ENCODE measurements at regions not wholly inside any gene's neighbourhood (a gene's known extent, or its start where the extent isn't known, plus 50 kb on each side); places are given as distances from the start of the nearest gene placed in this dataset.

DNA sequence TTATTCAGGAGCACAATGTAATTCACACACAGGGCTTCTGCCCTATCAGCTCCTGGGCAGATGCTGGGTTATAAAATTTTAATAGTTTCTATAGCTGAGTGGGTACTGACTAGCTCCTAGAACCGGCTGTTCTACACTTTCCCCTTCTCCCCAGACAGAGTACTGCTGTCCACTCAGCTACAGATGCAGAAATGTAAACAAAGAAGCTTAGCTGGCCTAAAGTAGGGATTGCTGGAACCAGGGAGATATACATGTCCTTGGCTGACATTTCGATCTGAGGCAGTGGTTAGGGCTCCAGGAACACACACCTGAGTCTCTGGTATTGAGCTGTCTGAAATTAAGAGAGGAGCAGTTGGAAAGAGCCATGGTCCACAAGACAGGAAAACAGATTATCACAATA, 211.5 kb upstream of the USP24 start:
- CTCF ChIA-PET: interaction anchor here (1.0 to 2.3 kb wide), 4 partner anchors 48 to 1155 kb away, joined by 3 to 11 read pairs (median 4); no protein-coding TSS in a partner anchor

DNA sequence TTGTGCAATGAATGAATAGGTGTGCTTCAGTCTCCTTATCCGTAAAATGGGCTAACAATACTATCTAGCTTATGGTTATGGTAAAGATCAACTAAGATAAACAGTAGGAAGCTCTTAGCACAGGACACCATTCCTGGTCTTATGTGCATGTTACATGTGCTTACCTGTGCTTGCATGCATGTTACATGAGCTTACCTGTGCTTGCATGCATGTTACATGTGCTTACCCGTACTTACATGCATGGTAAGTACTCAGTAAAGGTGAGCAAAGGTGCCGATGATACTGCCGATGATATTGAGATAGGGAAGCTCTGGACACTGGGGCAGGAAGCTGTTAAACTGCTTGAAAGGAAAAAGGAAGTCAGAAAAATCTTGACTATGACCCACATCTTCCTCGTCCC, 211.0 kb upstream of the USP24 start:
- H3K4me3 ChIP-seq (ENCODE audit: low read depth, low read length): no peak overlapping the region
- DNase-seq (ENCODE audit: low read depth, low spot score): no peak
- ChIA-PET POLR2A (no interaction called here), CTCF (interaction anchor here (1.0 to 2.3 kb wide), 3 partner anchors 47 to 142 kb away, joined by 3 to 11 read pairs (median 4); no protein-coding TSS in a partner anchor)
- TF ChIP-seq, protein P1, sequence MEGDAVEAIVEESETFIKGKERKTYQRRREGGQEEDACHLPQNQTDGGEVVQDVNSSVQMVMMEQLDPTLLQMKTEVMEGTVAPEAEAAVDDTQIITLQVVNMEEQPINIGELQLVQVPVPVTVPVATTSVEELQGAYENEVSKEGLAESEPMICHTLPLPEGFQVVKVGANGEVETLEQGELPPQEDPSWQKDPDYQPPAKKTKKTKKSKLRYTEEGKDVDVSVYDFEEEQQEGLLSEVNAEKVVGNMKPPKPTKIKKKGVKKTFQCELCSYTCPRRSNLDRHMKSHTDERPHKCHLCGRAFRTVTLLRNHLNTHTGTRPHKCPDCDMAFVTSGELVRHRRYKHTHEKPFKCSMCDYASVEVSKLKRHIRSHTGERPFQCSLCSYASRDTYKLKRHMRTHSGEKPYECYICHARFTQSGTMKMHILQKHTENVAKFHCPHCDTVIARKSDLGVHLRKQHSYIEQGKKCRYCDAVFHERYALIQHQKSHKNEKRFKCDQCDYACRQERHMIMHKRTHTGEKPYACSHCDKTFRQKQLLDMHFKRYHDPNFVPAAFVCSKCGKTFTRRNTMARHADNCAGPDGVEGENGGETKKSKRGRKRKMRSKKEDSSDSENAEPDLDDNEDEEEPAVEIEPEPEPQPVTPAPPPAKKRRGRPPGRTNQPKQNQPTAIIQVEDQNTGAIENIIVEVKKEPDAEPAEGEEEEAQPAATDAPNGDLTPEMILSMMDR (IDR thresholded peaks at IDR 0.05; ENCODE audit: insufficient read depth, low read length, missing control alignments): no peak

More for the DNA sequence above, 211.5 kb upstream of the USP24 start:
- TF ChIP-seq, protein P1 (IDR thresholded peaks at IDR 0.05; ENCODE audit: insufficient read depth, low read length, missing control alignments): no peak
- H3K4me3 ChIP-seq (ENCODE audit: low read depth, low read length): no peak overlapping the region
- DNase-seq (ENCODE audit: low read depth, low spot score): no peak
- POLR2A ChIA-PET: interaction anchor here (0.6 kb wide), 1 partner anchor 297 kb away, joined by 3 read pairs; no protein-coding TSS in a partner anchor

DNA sequence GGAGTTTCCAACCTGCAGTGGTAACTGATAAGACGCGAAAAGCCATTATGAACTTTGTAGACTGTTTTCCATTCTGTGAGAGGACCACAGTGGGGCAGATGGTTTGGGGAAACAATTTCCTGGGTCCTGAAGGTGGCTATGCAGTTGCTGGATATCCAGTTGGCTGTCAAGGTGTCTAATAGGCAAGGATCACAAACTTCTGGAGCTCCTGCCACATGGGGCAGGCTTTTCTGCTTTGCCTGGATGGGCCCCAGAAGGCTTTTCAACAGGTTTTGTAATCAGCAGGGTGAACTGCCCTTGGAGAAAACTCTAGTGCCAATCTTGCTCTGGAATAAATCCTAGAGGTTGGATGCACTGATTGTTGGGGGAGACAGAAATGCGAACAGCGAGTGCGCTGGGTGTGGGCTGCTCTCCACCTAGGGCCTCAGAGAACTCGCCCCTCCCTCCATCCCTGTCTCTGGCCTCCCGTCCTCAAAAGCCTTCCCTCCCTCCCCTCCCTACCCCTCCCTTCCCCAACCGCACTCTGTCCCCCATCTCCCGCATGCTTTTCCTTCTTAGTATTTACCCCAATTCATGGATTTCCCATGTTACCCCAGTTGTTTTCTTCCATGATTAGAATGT, 210.3 kb upstream of the USP24 start:
- POLR2A ChIA-PET: no interaction called here
- no peak overlapping the region for H3K4me3 ChIP-seq (ENCODE audit: low read depth, low read length)
- CTCF ChIA-PET: interaction anchor here (1.0 to 1.1 kb wide), 2 partner anchors 47 to 141 kb away, joined by 3 to 4 read pairs; no protein-coding TSS in a partner anchor

DNA sequence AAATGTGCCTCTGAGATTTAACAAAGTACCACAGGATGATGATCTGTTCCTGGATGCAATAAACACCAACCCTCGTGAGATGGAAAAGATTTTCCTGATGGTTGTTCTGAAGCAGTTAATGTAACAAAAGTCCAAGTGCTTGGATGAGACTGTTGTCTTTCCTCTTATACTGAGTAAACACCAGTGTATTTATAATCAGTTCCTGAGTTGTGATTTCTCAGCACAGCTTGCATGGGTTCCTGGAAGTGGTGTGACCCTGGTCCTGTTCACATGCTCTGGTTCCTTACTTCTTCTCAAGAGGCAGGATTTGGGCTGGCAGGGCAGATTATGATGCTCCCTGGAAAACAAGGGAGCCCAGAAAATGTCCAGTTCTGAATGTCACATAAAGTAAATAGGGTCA, 208.2 kb upstream of the USP24 start:
- DNase-seq (ENCODE audit: low read depth, low spot score): no peak
- ChIA-PET POLR2A (no interaction called here), CTCF (interaction anchor here (0.9 kb wide), 1 partner anchor 47 kb away, joined by 3 read pairs; no protein-coding TSS in a partner anchor)
- no peak overlapping the region for H3K4me3 ChIP-seq (ENCODE audit: low read depth, low read length)
- TF ChIP-seq, protein P1 (IDR thresholded peaks at IDR 0.05; ENCODE audit: insufficient read depth, low read length, missing control alignments): no peak

More for the DNA sequence above, 210.3 kb upstream of the USP24 start:
- TF ChIP-seq, protein P1 (IDR thresholded peaks at IDR 0.05; ENCODE audit: insufficient read depth, low read length, missing control alignments): no peak
- DNase-seq (ENCODE audit: low read depth, low spot score): no peak

DNA sequence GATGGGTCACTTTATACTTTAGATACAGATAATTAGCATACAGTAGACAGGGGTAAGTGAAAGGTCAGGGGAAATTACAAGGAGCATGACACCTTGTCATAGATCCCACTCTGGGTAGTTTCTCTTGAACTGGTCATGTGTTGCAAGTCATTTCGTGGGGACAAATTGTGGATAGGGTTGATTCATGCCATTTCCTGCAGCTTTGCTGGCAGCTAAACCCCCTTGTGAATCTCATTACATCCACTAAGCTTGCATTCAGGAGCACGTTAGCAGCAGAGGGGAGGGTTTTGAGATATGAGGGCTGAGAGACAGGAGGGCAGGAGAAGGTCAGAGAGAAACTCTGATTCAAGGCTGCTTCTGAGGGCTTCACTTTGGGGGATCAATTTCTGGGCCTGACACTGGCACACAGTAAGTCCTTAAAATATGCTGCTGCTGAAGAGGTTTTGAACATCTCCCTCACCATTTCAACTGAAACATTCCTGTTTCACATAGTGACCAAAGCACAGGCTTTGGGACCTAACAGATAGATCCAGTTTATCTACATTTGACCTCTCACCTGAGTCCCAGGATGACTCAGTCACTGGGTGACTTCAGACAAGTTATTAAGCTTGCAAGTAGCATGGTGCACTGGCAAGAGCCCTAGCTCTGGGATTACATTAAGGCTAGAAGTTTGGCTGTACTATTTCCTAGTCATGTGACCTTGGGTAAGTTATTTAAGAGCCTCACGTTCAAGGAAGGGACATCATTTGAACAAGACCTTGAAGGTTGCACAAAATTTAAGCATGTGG, 206.0 kb upstream of the USP24 start:
- TF ChIP-seq, protein P1 (IDR thresholded peaks at IDR 0.05; ENCODE audit: insufficient read depth, low read length, missing control alignments): no peak
- H3K4me3 ChIP-seq (ENCODE audit: low read depth, low read length): no peak overlapping the region
- ChIA-PET POLR2A (no interaction called here), CTCF (no interaction called here)
- DNase-seq (ENCODE audit: low read depth, low spot score): no peak

DNA sequence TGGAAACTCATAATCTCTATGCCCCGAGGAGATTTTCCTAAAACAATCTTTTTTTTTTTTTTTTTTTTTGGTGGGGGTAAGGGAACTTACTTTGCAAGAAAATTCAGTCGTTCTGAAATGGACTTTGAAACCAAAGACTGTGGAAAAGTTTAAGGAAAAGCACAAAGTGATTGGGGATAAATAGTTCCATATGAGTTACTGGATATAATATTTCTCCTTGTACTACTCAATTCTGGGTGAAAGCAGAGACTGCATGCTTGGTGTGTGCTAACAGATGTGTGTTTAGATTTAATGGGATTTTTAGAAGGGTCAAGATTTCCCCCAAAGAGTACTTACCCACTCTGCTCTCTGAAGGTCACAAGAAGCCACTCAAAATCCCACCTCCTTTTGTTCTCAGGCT, 204.9 kb upstream of the USP24 start:
- CTCF ChIA-PET: no interaction called here
- POLR2A ChIA-PET: no interaction called here
- TF ChIP-seq, protein P1 (IDR thresholded peaks at IDR 0.05; ENCODE audit: insufficient read depth, low read length, missing control alignments): no peak
- no peak for DNase-seq (ENCODE audit: low read depth, low spot score)
- H3K4me3 ChIP-seq (ENCODE audit: low read depth, low read length): no peak overlapping the region

All from AG04449 (cell line).